HG03108 (cell line): ENCODE measurements at regions not wholly inside any gene's neighbourhood (a gene's known extent, or its start where the extent isn't known, plus 50 kb on each side); places are given as distances from the start of the nearest gene placed in this dataset.

Experiments used
- ATAC-seq: cut with Tn5 transposase; IDR thresholded peaks from one replicate; pipeline ENCODE4 v1.9.1; 2021; ENCODE audit warnings: moderate library complexity; ENCODE audit not compliant: unreplicated experiment

DNA sequence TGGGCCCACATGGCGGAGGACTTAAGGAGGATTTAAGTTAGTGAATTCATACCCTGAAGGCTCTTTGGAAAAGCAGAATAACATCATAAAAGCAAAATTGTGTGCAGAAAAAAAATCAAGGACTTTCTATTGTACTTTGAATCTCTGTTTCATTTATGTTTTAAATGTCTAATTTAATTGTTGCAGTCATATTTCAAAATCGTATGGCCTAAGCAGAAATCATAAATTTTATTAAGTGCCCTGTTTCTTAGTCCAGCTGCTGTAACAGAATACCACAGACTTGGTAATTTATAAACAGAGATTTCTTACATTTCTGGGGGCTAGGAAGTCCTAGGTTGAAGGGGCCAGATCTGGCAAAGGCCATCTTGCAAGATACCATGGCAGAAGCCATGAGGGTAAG is 555.6 kb downstream of the LTN1 start:
- ATAC-seq, result no peak

DNA sequence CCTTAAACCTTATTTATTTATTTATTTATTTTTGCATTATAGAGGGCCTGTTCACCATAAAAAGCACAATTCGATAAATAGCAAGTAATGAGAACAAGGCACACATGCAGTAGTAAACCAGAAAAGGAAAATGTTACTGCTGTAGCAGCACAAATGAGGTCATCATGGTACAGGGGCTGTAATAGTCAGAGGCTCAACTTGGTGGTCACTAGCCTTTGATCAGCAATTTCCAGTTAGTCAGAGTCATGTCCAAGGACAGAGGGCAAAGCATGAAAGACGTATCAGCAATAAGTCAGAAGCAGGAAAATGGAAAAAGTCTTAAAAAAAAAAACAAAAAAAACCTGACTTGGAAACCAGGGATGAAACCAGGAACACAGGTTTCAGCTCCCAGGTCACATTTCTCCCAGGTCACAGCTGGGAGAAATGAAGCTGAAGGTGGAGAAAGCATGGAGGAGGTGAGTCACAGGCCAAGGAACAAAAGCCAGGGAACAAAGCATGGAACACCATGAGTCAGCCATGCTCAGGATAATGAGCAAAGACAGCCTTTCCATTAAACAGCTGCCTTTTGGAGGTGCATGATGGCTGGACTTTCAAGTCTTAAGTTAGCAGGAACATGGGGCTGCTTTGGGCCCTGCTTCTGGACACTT is 556.3 kb downstream of the LTN1 start:
- no peak for ATAC-seq

DNA sequence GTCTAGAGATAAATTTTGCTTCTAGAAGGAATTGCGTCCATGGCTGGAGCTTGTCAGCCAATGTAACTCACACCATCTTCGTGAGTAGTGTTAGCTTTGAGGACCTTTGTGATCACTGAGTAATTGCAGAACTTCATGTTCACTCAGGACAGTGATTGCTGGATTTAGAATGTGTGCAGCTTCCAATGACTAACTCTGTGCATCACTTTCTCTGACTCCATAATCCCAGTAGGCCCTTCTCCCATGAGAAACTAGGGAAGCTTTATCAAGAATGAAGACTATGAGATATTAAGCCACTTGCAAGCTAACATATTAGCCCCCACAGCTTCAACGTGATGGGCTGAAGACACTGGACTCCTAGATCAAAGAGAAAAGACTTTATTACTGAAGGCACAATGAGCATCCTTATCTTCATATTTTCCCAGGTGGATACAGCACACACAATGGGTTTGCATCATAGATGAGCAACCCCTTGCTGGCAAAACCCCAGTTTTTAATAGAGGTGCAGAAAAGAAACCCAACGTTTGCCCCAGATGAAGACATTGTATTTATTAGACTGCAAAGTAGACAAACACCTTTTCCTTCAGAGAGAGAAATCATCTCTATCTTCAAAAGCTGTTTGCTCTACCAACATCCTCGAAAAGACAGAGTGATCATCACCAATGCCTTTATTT is 561.0 kb downstream of the LTN1 start:
- no peak for ATAC-seq

- ATAC-seq, result no peak
Observed at GRCh38 chr21:28431022-28431421, 561.7 kb downstream of the LTN1 start.

DNA sequence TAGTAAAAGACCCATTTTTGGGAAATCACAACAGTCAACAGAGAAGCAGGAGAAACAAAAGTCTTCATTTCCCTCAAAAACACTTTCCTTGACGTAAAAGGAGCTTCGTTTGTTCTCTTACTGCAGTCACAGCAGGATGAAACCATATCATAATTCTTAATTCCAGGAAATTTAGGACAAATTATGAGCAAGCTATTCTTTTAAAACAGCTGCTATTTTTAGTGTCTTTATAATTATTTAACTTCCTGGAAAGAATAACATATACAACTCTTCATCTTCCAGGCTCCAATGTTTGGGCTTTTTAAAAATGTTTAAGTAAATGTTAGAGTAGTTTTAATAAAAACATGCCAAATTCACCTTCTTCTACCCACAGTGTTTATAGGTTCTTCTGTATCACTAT is 563.5 kb downstream of the LTN1 start:
- ATAC-seq, result no peak

DNA sequence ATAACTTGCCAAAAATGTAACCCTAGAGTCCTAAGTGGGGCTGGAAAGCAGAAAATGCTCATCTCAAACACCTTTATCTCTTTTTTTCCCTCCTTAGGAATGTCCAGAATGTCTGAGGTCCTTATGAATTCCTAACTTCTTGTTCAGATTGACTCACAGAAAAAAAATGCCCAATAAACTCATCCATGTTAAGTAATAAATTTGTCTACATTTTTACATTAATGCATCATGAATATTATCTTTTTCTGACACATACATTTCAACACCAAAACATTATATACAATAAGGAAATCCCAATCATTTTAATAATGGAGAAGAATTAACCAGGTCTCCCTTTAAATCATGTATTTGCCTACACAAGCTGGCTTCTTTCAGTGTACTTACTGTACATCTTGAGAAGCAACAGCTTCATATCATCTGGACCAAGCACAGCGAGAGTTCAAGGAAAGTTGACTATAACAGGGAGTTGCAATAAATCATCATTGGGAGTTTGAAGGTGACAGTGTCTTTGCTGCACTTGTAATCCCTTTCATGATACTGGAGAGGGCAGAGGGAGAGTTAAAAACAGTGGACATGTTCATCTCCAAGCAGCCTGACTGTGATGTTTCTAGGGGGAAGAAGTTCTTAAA is 565.2 kb downstream of the LTN1 start:
- ATAC-seq, result no peak

GRCh38 chr21:28426545-28426944 is 566.1 kb downstream of the LTN1 start:
- ATAC-seq, result no peak

DNA sequence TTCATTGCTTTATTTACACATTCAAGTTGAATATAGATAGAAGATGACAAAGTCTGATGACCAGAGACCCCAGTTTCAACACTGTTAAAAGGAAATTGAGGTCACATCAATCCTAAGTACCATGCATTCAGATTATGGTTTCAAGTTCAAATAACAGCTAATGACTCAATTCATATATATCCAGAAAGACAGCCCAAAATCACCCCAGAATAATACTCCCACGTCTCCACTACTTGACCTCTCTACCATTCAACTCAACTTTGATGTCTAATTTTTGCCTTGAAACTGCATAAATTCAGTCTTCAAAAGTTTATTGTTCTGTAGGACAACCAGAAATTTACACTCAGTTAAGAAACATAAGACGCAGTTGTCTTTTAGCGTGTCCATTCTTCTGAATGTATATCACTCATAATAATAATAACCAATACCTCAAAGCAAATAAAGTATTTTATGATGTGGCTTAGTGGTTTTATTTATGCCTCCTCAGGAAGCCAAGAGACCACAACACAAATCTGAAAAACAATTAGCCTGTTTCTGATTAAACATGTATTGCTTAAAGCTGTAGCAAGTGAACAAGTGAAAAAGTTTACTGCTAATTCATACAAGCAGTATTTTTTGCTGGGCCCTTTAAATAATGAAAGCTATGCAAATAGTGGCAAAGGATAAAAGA is 569.0 kb downstream of the LTN1 start:
- no peak for ATAC-seq

- ATAC-seq, result no peak
Observed at GRCh38 chr21:28421716-28422524, 570.8 kb downstream of the LTN1 start.

DNA sequence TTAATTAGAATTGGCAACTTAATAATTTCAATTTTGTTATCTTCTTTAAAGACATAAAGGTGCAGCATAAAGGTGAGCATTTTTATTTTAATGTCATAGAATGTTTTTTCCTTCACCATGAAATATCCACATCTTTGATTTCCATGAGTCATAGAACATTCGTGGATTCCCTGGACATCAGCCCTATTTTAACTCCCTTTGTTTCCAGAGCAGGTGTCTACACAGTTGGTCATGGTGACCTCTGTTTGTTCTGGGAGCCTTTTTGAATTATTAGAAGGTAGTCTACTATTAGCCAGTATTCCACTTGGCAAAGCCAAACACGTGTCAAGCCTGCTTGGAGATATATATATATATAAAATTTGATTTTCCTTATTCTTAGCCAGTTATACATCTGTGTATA is 572.9 kb downstream of the LTN1 start:
- no peak for ATAC-seq

DNA sequence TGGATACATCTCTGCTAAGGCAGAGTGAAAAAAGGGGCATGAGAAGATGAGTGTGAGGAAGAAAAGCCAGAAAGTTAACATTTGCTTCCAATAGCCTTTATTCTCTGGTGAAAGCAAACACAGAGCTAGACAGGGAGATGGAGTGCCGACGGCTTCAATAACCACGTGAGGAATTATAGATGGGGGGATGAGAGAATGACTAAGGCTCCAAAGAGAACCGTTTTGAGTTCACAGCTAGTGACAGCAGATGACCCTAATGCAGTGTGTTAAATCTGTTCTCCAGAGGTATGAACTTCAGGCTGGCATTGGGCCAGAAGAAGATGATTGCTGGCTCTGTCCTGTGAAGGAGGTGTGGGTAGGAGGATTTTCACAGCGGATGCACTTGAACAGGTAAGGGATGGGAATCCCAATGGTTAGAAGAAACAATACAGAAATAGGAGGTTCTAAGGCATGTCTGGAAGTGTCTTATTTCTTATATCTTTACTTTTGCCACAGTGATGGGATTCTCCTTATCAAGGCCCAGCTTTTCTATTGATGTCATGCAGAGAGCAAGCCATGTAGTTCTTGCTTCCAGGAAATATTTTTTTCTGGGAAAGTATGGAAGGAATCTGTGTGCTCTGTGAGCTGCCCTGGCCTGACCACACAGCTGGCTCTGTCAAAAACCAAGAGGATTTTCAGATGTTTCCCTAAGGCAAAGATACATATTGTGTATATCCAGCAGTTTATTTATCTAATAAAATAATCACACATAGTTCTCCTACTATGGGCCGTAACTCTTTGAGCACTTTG is 573.8 kb downstream of the LTN1 start:
- no peak for ATAC-seq

- no peak for ATAC-seq
Observed at GRCh38 chr21:28410256-28410655, 582.4 kb downstream of the LTN1 start.

GRCh38 chr21:28402616-28402989 is 590.1 kb downstream of the LTN1 start:
- ATAC-seq, result no peak

DNA sequence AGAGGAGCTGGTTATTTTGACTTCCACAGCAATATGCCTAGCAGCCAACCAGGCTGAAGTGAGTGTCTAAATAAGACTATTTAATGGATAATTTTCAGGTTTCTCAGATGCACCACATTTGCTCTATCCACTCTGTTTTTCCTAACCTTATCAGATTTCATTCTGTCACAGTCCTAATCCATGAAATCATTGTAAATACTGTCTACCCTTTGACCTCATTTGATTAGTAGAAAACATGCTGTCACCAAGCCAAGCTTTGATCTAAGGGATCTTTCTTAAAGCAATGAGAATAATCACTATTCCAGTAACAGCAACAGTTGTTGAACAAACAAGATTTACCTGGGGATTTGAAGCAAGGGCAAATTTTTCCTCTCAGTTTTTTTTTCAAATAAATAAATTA is 595.6 kb downstream of the LTN1 start:
- no peak for ATAC-seq

- no peak for ATAC-seq
Observed at GRCh38 chr21:28396421-28396820, 596.3 kb downstream of the LTN1 start.

DNA sequence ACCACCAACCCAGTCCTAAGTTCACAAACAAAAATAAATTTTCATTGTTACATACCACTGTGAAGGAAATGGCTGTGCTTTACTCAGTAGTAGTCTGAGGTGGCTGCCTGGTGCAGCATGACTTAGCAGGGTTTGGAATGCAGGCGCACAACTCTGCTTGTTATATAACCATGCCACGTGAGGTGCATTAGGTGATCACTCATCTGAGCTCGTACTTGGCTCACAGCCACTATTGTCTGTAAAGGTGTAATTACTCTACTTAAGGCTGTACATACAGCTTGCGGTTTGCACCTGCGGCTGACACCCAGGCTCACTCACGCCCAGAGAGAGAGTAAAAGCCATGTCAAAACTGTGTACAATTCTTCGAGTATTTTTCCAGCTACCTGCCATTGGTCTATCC is 599.4 kb downstream of the LTN1 start:
- no peak for ATAC-seq

GRCh38 chr21:28391938-28392849 is 600.5 kb downstream of the LTN1 start:
- ATAC-seq, result no peak

DNA sequence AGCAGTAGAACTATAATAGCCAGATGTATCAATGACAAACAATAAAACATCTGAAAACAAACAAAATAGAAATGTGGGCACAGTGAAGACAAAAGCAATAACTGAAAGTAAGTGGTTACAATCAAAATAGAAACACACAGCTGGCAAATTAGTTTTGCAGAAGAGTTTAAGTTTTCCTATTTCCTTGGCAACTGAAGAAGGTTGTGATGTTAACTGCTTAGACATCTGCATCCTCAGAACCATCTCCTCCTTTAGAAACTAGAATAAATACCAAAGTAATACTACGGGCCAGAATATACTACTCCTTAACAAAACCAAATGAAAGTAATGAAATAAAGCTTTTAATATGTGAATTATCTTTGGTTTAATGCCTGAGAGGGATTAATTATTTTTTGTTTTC is 605.5 kb downstream of the LTN1 start:
- no peak for ATAC-seq

- ATAC-seq, result no peak
Observed at GRCh38 chr21:28385845-28386244, 606.8 kb downstream of the LTN1 start.
